Osteoblast (primary cell): ENCODE measurements at regions not wholly inside any gene's neighbourhood (a gene's known extent, or its start where the extent isn't known, plus 50 kb on each side); places are given as distances from the start of the nearest gene placed in this dataset.

Experiments
- DNase-seq: peaks from one replicate; pipeline ENCODE4 v3.0.0; 2011; ENCODE audit warnings: low spot score, mixed read lengths; ENCODE audit not compliant: insufficient read length; ENCODE audit errors: missing footprints
- H2AFZ ChIP-seq: 2 replicates; pipeline ENCODE4 v1.6.0; 2011; ENCODE audit warnings: mild to moderate bottlenecking, low read length
- H3K27ac ChIP-seq: 2 replicates; pipeline ENCODE4 v1.5.1; 2011; ENCODE audit warnings: mild to moderate bottlenecking, low read depth, low read length, moderate library complexity
- H3K27me3 ChIP-seq: 2 replicates; pipeline ENCODE4 v1.6.0; 2012; ENCODE audit warnings: mild to moderate bottlenecking, control low read depth, inconsistent platforms, low read length, moderate library complexity; ENCODE audit not compliant: insufficient read depth
- H3K36me3 ChIP-seq: 2 replicates; pipeline ENCODE4 v1.5.1; 2011; ENCODE audit warnings: mild to moderate bottlenecking, low read length, control low read depth, moderate library complexity; ENCODE audit not compliant: insufficient read depth
- H3K4me1 ChIP-seq: 2 replicates; pipeline ENCODE4 v1.5.1; 2011; ENCODE audit warnings: mild to moderate bottlenecking, low read length, control low read depth, moderate library complexity; ENCODE audit not compliant: insufficient read depth
- H3K4me2 ChIP-seq: 2 replicates; pipeline ENCODE4 v1.6.0; 2011; ENCODE audit warnings: mild to moderate bottlenecking, low read length; ENCODE audit not compliant: insufficient read depth
- H3K4me3 ChIP-seq: fragments of 200-600 bp; sonication (generic); 3 replicates; pipeline ENCODE4 v1.5.1; 2012; ENCODE audit warnings: mild to moderate bottlenecking, low read length, inconsistent platforms; ENCODE audit not compliant: insufficient read depth
- H3K79me2 ChIP-seq: 2 replicates; pipeline ENCODE4 v1.6.0; 2012; ENCODE audit warnings: mild to moderate bottlenecking, low read length, control low read depth, inconsistent platforms; ENCODE audit not compliant: insufficient read depth
- H3K9me3 ChIP-seq: 2 replicates; pipeline ENCODE4 v1.5.1; 2011; ENCODE audit warnings: low read depth, low read length, control low read depth
- H4K20me1 ChIP-seq: 2 replicates; pipeline ENCODE4 v1.6.0; 2012; ENCODE audit warnings: mild to moderate bottlenecking, low read length, control low read depth; ENCODE audit not compliant: insufficient read depth
- CTCF ChIP-seq: IDR thresholded peaks from 2 replicates; pipeline ENCODE4 v1.5.1; 2011; ENCODE audit warnings: mild to moderate bottlenecking, low read depth, low read length, moderate library complexity; ENCODE audit errors: extremely low read depth

- H3K4me3 ChIP-seq, result no peak overlapping the region
- no peak overlapping the region for H3K4me2 ChIP-seq
- no peaks in the 10 kb centered on the region for H3K27me3 ChIP-seq
- H3K36me3 ChIP-seq, result no peaks in the 10 kb centered on the region
- H3K79me2 ChIP-seq, result no peaks in the 10 kb centered on the region
- no peaks in the 10 kb centered on the region for H4K20me1 ChIP-seq
- no peak overlapping the region for H3K27ac ChIP-seq
- TF ChIP-seq CTCF, result no peak
- no peak overlapping the region for H2AFZ ChIP-seq
- no peak for DNase-seq
- H3K4me1 ChIP-seq, result no peaks in the 10 kb centered on the region
- H3K9me3 ChIP-seq, result no peaks in the 10 kb centered on the region
These were observed 66.7 kb upstream of the SALL4 start for GRCh38 chr20:51869002-51869401.

GRCh38 chr20:51867251-51867650 is 64.9 kb upstream of the SALL4 start:
- H3K4me1 ChIP-seq, result no peaks in the 10 kb centered on the region
- no peak for DNase-seq
- no peak overlapping the region for H3K27ac ChIP-seq
- no peaks in the 10 kb centered on the region for H3K27me3 ChIP-seq
- H4K20me1 ChIP-seq, result no peaks in the 10 kb centered on the region
- no peak overlapping the region for H2AFZ ChIP-seq
- no peak overlapping the region for H3K4me2 ChIP-seq
- no peaks in the 10 kb centered on the region for H3K9me3 ChIP-seq
- TF ChIP-seq CTCF, result no peak
- H3K4me3 ChIP-seq, result no peak overlapping the region
- H3K79me2 ChIP-seq, result no peaks in the 10 kb centered on the region
- no peaks in the 10 kb centered on the region for H3K36me3 ChIP-seq

GRCh38 chr20:51864967-51865366 is 62.6 kb upstream of the SALL4 start:
- H3K36me3 ChIP-seq, result no peaks in the 10 kb centered on the region
- no peak for TF ChIP-seq CTCF
- peaks cover 6% of the 10 kb centered on the region for H3K4me1 ChIP-seq
- H4K20me1 ChIP-seq, result no peaks in the 10 kb centered on the region
- no peak overlapping the region for H2AFZ ChIP-seq
- H3K79me2 ChIP-seq, result no peaks in the 10 kb centered on the region
- DNase-seq, result no peak
- no peak overlapping the region for H3K4me3 ChIP-seq
- no peaks in the 10 kb centered on the region for H3K9me3 ChIP-seq
- H3K27me3 ChIP-seq, result no peaks in the 10 kb centered on the region
- no peak overlapping the region for H3K4me2 ChIP-seq
- H3K27ac ChIP-seq, result no peak overlapping the region

GRCh38 chr20:51862796-51863195 is 60.5 kb upstream of the SALL4 start:
- DNase-seq, result no peak
- no peak for TF ChIP-seq CTCF

More at GRCh38 chr20:51862796-51863195, 60.5 kb upstream of the SALL4 start:
- Histone ChIP-seq H4K20me1 (no peaks in the 10 kb centered on the region), H3K4me2 (no peak overlapping the region), H3K36me3 (no peaks in the 10 kb centered on the region), H2AFZ (no peak overlapping the region), H3K4me3 (no peak overlapping the region), H3K4me1 (peaks cover 10% of the 10 kb centered on the region), H3K79me2 (no peaks in the 10 kb centered on the region), H3K27me3 (no peaks in the 10 kb centered on the region), H3K9me3 (no peaks in the 10 kb centered on the region), H3K27ac (no peak overlapping the region)
